ENCODE measurements at regions not wholly inside any gene's neighbourhood (a gene's known extent, or its start where the extent isn't known, plus 50 kb on each side); places are given as distances from the start of the nearest gene placed in this dataset.
"Not testable (repeated sequence)": the region's sequence is repeated elsewhere in the genome, so short reads cannot be mapped to it uniquely, and the experiment has no call there.

GRCh38 chr6:137680705-137681346 lies 186.2 kb upstream of the TNFAIP3 start:
- H3K4me3 ChIP-seq (ENCODE audit: low read length) = no peak overlapping the region
- no peak for DNase-seq (ENCODE audit: low read depth)
- no peak for TF ChIP-seq CTCF (conservative IDR thresholded peaks at IDR 0.05; ENCODE audit: low read length)

- TF ChIP-seq CTCF (conservative IDR thresholded peaks at IDR 0.05; ENCODE audit: low read length) = no peak
- no peak for DNase-seq (ENCODE audit: low read depth)
- no peak overlapping the region for H3K4me3 ChIP-seq (ENCODE audit: low read length)
Observed at GRCh38 chr6:137681445-137682009, 185.5 kb upstream of the TNFAIP3 start.

- not testable (repeated sequence) for DNase-seq (ENCODE audit: low read depth); H3K4me3 ChIP-seq (ENCODE audit: low read length)
Observed at GRCh38 chr6:137682658-137683057, 184.4 kb upstream of the TNFAIP3 start.

GRCh38 chr6:137683916-137684315 lies 183.1 kb upstream of the TNFAIP3 start:
- no peak for TF ChIP-seq CTCF (conservative IDR thresholded peaks at IDR 0.05; ENCODE audit: low read length)
- DNase-seq (ENCODE audit: low read depth) = no peak
- no peak overlapping the region for H3K4me3 ChIP-seq (ENCODE audit: low read length)

GRCh38 chr6:137685798-137686375 lies 181.2 kb upstream of the TNFAIP3 start:
- DNase-seq (ENCODE audit: low read depth) = no peak
- no peak for TF ChIP-seq CTCF (conservative IDR thresholded peaks at IDR 0.05; ENCODE audit: low read length)
- no peak overlapping the region for H3K4me3 ChIP-seq (ENCODE audit: low read length)

GRCh38 chr6:137687818-137688217 lies 179.2 kb upstream of the TNFAIP3 start:
- no peak for DNase-seq (ENCODE audit: low read depth)
- no peak overlapping the region for H3K4me3 ChIP-seq (ENCODE audit: low read length)
- no peak for TF ChIP-seq CTCF (conservative IDR thresholded peaks at IDR 0.05; ENCODE audit: low read length)

- no peak for DNase-seq (ENCODE audit: low read depth)
- no peak overlapping the region for H3K4me3 ChIP-seq (ENCODE audit: low read length)
- no peak for TF ChIP-seq CTCF (conservative IDR thresholded peaks at IDR 0.05; ENCODE audit: low read length)
Observed at GRCh38 chr6:137688230-137688971, 178.7 kb upstream of the TNFAIP3 start.

All from AG10803 (cell line).